Left lung (tissue), 4 donors: ENCODE measurements at regions not wholly inside any gene's neighbourhood (a gene's known extent, or its start where the extent isn't known, plus 50 kb on each side); places are given as distances from the start of the nearest gene placed in this dataset.

Source experiments
- ATAC-seq: fragments of 200-7000 bp; cut with Tn5 transposase; one replicate; pipeline ENCODE4 v1.9.1; 2020; ENCODE audit warnings: moderate library complexity
- DNase-seq, 4 donors: peaks; one replicate each; pipeline ENCODE4 v3.0.0-alpha.2; 2013 to 2020
- H3K27ac ChIP-seq, 2 donors: fragments of 200-600 bp; sonication (generic) in 1 of 2; one replicate each; pipeline versions ENCODE4 v1.5.0 to v1.8.0; 2020 to 2021
- H3K27me3 ChIP-seq, 2 donors: fragments of 200-600 bp; sonication (generic) in 1 of 2; one replicate each; pipeline versions ENCODE4 v1.5.0 to v1.8.0; 2020 to 2021
- H3K36me3 ChIP-seq, 2 donors: fragments of 200-600 bp; sonication (generic) in 1 of 2; one replicate each; pipeline versions ENCODE4 v1.5.0 to v1.8.0; 2020 to 2021
- H3K4me1 ChIP-seq, 2 donors: fragments of 200-600 bp; one replicate each; pipeline ENCODE4 v1.8.0; 2021
- H3K4me3 ChIP-seq, 2 donors: fragments of 200-600 bp; sonication (generic) in 1 of 2; one replicate each; pipeline versions ENCODE4 v1.5.0 to v1.8.0; 2020 to 2021; ENCODE audit warnings: mild to moderate bottlenecking in 1 of 2
- H3K9me3 ChIP-seq, 2 donors: fragments of 200-600 bp; sonication (generic) in 1 of 2; one replicate each; pipeline versions ENCODE4 v1.5.0 to v1.8.0; 2020 to 2021
- intact Hi-C, 2 donors: fragments of 100-400 bp; cut with DNase I; formaldehyde crosslinking; loops; one replicate each; pipeline versions ENCODE4 v1.11.2 to v1.14.2; 2022
- TF ChIP-seq, protein P1 (sequence below), 2 donors: fragments of 200-600 bp; sonication (generic) in 1 of 2; IDR thresholded peaks; one replicate each; pipeline versions ENCODE4 v1.5.0 to v1.8.0; 2021; ENCODE audit warnings: antibody characterized with exemption in 2 of 2
- donor health status: DM: no; HTN: yes; CAD: no.
- donor health status: DM: no; HTN: no; CAD: no.

DNA sequence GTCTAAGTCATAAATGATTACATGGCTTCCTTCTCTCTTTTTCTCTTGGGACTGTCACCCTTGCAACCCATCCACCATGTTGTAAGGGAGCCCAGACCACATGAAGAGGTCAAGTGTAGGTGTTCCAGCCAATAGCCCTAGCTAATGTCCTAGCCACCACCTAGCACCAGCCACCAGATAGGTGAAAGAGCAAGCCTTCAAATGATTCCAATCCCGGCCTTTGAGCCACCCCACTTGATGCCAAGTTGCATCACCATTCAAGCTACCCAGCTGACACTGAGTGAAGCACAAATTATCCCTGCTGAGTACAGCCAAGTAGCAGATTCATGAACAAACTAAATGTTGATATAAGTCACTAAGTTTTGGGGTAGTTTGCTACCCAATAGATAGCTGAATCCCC lies 274.3 kb downstream of the BCOR start:
- Histone ChIP-seq H3K27ac (no peak overlapping the region), H3K36me3 (no peaks in the 10 kb centered on the region), H3K4me1 (peaks cover 0 to 12% of the 10 kb centered on the region in 2 donors), H3K4me3 (no peak overlapping the region), H3K9me3 (no peaks in the 10 kb centered on the region), H3K27me3 (peaks cover 17 to 30% of the 10 kb centered on the region in 2 donors)
- TF ChIP-seq, protein P1, sequence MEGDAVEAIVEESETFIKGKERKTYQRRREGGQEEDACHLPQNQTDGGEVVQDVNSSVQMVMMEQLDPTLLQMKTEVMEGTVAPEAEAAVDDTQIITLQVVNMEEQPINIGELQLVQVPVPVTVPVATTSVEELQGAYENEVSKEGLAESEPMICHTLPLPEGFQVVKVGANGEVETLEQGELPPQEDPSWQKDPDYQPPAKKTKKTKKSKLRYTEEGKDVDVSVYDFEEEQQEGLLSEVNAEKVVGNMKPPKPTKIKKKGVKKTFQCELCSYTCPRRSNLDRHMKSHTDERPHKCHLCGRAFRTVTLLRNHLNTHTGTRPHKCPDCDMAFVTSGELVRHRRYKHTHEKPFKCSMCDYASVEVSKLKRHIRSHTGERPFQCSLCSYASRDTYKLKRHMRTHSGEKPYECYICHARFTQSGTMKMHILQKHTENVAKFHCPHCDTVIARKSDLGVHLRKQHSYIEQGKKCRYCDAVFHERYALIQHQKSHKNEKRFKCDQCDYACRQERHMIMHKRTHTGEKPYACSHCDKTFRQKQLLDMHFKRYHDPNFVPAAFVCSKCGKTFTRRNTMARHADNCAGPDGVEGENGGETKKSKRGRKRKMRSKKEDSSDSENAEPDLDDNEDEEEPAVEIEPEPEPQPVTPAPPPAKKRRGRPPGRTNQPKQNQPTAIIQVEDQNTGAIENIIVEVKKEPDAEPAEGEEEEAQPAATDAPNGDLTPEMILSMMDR (IDR thresholded peaks at IDR 0.05), result no peak
- intact Hi-C loops, result no loop called here
- no peak for ATAC-seq
- DNase-seq, result no peak

DNA sequence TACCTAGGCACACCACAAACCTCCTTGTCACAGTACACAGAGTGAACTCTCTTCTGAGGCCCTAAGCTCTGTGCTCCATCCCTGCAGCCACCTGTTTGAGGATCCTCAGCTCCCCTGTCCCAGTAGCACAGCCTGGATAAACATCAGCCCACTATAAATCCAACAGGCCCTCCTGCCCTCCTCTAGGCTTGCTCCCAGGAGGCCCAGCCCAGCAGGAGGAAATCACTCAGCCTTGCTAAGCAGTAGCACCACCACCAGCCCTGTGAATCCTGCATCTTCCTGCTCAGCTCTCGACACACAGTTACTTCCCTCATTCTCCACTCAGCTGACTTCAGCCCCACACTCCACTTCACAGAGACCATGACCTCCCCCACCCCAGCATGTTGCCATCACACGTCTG lies 273.9 kb downstream of the BCOR start:
- no peak overlapping the region for H3K27ac ChIP-seq
- H3K9me3 ChIP-seq, result no peaks in the 10 kb centered on the region
- H3K36me3 ChIP-seq, result no peaks in the 10 kb centered on the region
- ATAC-seq (no peak), DNase-seq (no peak)
- no peak overlapping the region for H3K4me3 ChIP-seq
- peaks cover 17 to 29% of the 10 kb centered on the region in 2 donors for H3K27me3 ChIP-seq
- H3K4me1 ChIP-seq, result peaks cover 0 to 12% of the 10 kb centered on the region in 2 donors
- intact Hi-C loops, result no loop called here
- TF ChIP-seq, protein P1 (IDR thresholded peaks at IDR 0.05), result no peak

DNA sequence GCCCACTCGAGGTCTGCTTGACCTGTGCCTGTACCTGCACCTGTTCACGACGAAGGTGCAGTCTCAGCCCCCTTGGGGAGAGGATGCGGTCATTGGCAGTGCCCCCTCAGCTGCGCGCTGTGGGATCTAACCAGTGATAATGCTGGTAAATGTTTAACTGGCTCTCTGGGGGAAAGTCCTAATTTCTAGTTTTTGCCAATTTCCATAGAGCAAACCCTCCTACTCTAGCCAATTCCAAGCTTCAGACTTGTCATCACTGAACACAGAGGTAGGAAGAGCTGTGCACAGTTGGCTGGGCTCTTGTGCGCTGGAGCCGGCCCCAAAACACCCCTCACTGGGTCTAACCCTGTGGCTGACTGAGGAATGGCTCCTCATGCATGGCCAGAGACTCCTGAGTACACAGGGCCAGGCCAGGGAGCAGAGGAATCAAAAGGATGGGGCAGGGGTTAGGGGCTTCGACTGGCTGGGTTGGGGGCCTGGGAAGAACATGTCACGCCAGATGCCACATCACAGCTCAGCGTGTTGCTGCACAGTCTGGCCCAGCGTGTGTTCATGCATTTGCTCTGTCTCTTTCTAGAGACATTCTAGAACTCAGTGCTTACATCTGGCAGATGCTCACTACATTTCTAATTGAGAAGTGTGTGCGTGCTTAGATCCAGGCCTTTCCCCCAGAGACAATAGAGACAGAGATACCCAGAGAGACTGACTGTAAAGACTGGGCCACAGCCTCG lies 270.8 kb downstream of the BCOR start:
- DNase-seq (no peak), ATAC-seq (no peak)
- Histone ChIP-seq H3K27me3 (peaks cover 0 to 6% of the 10 kb centered on the region in 2 donors), H3K27ac (no peak overlapping the region), H3K9me3 (no peaks in the 10 kb centered on the region), H3K4me3 (no peak overlapping the region), H3K36me3 (no peaks in the 10 kb centered on the region), H3K4me1 (no peaks in the 10 kb centered on the region)
- TF ChIP-seq, protein P1 (IDR thresholded peaks at IDR 0.05), result no peak
- intact Hi-C loops, result no loop called here

DNA sequence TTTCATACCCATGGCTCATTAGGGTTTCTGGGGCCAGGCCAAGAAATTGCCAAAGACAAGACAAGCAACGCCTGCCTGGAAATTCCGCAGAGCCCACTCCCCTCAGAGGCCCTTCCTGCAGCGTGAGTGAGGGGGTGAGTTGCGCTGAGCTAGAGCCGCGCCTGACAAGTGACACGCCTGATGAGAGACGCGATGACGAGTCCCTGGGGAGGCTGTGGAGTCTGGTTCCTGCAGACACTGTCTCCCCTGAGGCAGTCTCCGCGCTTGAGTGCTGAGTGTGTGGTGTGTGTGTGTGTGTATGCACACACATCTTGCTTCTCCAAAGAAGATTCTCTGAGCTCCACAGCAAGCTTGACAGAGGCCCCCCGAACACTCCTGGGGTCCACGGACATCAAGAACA lies 269.8 kb downstream of the BCOR start:
- intact Hi-C loops, result no loop called here
- Histone ChIP-seq H3K4me3 (no peak overlapping the region), H3K27ac (no peak overlapping the region), H3K4me1 (no peaks in the 10 kb centered on the region), H3K27me3 (no peaks in the 10 kb centered on the region), H3K9me3 (no peaks in the 10 kb centered on the region), H3K36me3 (no peaks in the 10 kb centered on the region)
- DNase-seq (no peak), ATAC-seq (no peak)
- TF ChIP-seq, protein P1 (IDR thresholded peaks at IDR 0.05), result no peak

DNA sequence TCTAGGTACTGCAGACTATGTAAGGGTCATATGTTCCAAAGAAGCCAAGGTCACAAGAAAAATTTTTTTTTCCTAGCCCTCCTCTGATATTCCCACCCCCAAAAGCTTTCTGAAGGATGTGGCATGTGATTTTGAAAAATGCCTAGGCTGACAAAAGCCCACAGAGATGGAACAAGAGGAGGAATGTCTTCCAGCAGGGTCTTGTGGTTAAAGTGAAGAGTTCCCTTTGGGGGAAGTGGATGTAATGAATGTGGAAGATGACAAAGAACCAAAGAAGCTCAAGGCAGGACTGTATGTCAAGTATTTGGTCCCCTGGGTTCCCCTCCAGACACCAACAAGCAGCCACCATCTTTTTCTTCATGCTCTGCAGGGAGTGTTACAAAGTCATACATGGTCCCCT lies 268.8 kb downstream of the BCOR start:
- Histone ChIP-seq H3K36me3 (no peaks in the 10 kb centered on the region), H3K4me1 (no peaks in the 10 kb centered on the region), H3K27me3 (no peaks in the 10 kb centered on the region), H3K9me3 (no peaks in the 10 kb centered on the region), H3K4me3 (no peak overlapping the region), H3K27ac (no peak overlapping the region)
- intact Hi-C loops, result no loop called here
- TF ChIP-seq, protein P1 (IDR thresholded peaks at IDR 0.05), result no peak
- no peak for ATAC-seq
- DNase-seq, result no peak
